ENCODE measurements at regions not wholly inside any gene's neighbourhood (a gene's known extent, or its start where the extent isn't known, plus 50 kb on each side); places are given as distances from the start of the nearest gene placed in this dataset.

- H2BK12ac ChIP-seq (ENCODE audit: low read depth, low read length) = no peak overlapping the region
- H3K27me3 ChIP-seq (replicated peaks in 1 of 4; ENCODE audit: control insufficient read depth in 3 of 4, extremely low read depth in 1 of 4, insufficient read depth in 3 of 4, low read length in 3 of 4) = no peaks in the 10 kb centered on the region
- H2AK5ac ChIP-seq (ENCODE audit: low read depth, low read length) = no peak overlapping the region
- H2BK5ac ChIP-seq (ENCODE audit: low read depth, low read length) = no peak overlapping the region
- no peak overlapping the region for H2BK120ac ChIP-seq (replicated peaks; ENCODE audit: low read depth, low read length)
- H3K27ac ChIP-seq (ENCODE audit: low read depth, low read length) = no peak overlapping the region
- peak overlapping the region; percentile 29 to 48; a peak in 1 of 4 replicates for H3K4me2 ChIP-seq (ENCODE audit: insufficient read depth in 1 of 2, low read depth in 2 of 2, low read length in 2 of 2)
- H3K56ac ChIP-seq (replicated peaks; ENCODE audit: insufficient read length, low read depth, low read length) = no peak overlapping the region
- no peaks in the 10 kb centered on the region for H3K36me3 ChIP-seq (ENCODE audit: control insufficient read depth in 2 of 4, insufficient read depth in 4 of 4, low read length in 3 of 4)
- no peaks in the 10 kb centered on the region for H3K23me2 ChIP-seq (ENCODE audit: low read depth, low read length)
- no peak overlapping the region for H4K91ac ChIP-seq (replicated peaks; ENCODE audit: insufficient read length, low read length)
- H4K20me1 ChIP-seq (replicated peaks in 1 of 2; ENCODE audit: control insufficient read depth in 1 of 2, insufficient read depth in 2 of 2, low read length in 2 of 2) = no peaks in the 10 kb centered on the region
- no peak overlapping the region for H3K9ac ChIP-seq (replicated peaks in 1 of 4; ENCODE audit: extremely low read depth in 1 of 4, low read depth in 3 of 4, low read length in 3 of 4)
- H3K79me2 ChIP-seq (ENCODE audit: control insufficient read depth in 1 of 2, insufficient read depth in 2 of 2, low read length in 2 of 2) = no peaks in the 10 kb centered on the region
- WGBS, 2 experiments (ENCODE audit: extremely low coverage in 1 of 2, insufficient coverage in 1 of 2, insufficient read length in 1 of 2, insufficient replicate concordance in 2 of 2, low coverage in 1 of 2, low lambda C conversion rate in 2 of 2, missing lambda C conversion rate in 1 of 2) = 70% methylated on average over 5 of the region's 5 CpGs; no CpG with 5 or more reads in 1 of the 2 experiments
- no peak overlapping the region for H3K4ac ChIP-seq (replicated peaks; ENCODE audit: insufficient read length, low read depth, low read length)
- H3K18ac ChIP-seq (ENCODE audit: extremely low read depth, low read length) = no peak overlapping the region
- ChIA-PET POLR2A (ENCODE audit: partially characterized antibody) (no interaction called here), CTCF (ENCODE audit: partially characterized antibody) (no interaction called here)
- H4K8ac ChIP-seq (ENCODE audit: extremely low read depth, insufficient read depth, low read length) = no peak overlapping the region
- no peaks in the 10 kb centered on the region for H3K79me1 ChIP-seq (ENCODE audit: low read depth, low read length)
- peaks cover 6 to 20% (median 9%) of the 10 kb centered on the region in 4 experiments; a peak in 6 of 7 replicates for H3K4me1 ChIP-seq (replicated peaks in 1 of 4; ENCODE audit: control insufficient read depth in 3 of 4, insufficient read depth in 4 of 4, low read length in 3 of 4)
- no peak overlapping the region; a peak in 1 of 8 replicates for H3K4me3 ChIP-seq (ENCODE audit: extremely low read depth in 1 of 4, insufficient read depth in 2 of 4, low read depth in 3 of 4, low read length in 4 of 4)
- H2BK15ac ChIP-seq (ENCODE audit: low read length) = no peak overlapping the region
- H3K9me3 ChIP-seq (ENCODE audit: insufficient read depth in 2 of 2, low read depth in 1 of 2, low read length in 1 of 2) = no peaks in the 10 kb centered on the region
- H2BK20ac ChIP-seq (ENCODE audit: low read length) = no peak overlapping the region
- H3K23ac ChIP-seq (ENCODE audit: insufficient read length) = no peak overlapping the region
- H4K5ac ChIP-seq (ENCODE audit: insufficient read length, low read depth, low read length) = no peak overlapping the region
- H2AFZ ChIP-seq (ENCODE audit: low read length) = no peak overlapping the region
- FAIRE-seq (no peak), DNase-seq (ENCODE audit: low read depth in 1 of 2, low spot score in 2 of 2) (no peak)
- H3K14ac ChIP-seq (ENCODE audit: insufficient read length) = no peak overlapping the region
- no peak for TF ChIP-seq JUN (IDR thresholded peaks at IDR 0.05; ENCODE audit: low read depth, low read length)
- TF ChIP-seq BCL11A (IDR thresholded peaks at IDR 0.05; ENCODE audit: low read depth in 2 of 2, low read length in 2 of 2) = no peak
- TF ChIP-seq RFX5 (IDR thresholded peaks at IDR 0.05; ENCODE audit: borderline replicate concordance, low read depth, low read length) = no peak
- TF ChIP-seq BACH1 (IDR thresholded peaks at IDR 0.05; ENCODE audit: low read length) = no peak
- no peak for TF ChIP-seq RXRA (IDR thresholded peaks at IDR 0.05; ENCODE audit: insufficient read depth, low read depth, low read length)
- TF ChIP-seq MAX (IDR thresholded peaks at IDR 0.05) = no peak
- no peak for TF ChIP-seq TEAD4 (IDR thresholded peaks at IDR 0.05; ENCODE audit: low read depth, low read length)
- TF ChIP-seq SAP30 (IDR thresholded peaks at IDR 0.05; ENCODE audit: insufficient read depth, insufficient replicate concordance, low read length) = no peak
- no peak for TF ChIP-seq EP300 (IDR thresholded peaks at IDR 0.05; ENCODE audit: borderline replicate concordance in 1 of 2, low read depth in 2 of 2, low read length in 2 of 2)
- no peak for TF ChIP-seq RNF2 (IDR thresholded peaks at IDR 0.05; ENCODE audit: borderline replicate concordance, low read depth, low read length, missing control alignments, poor library complexity, severe bottlenecking)
- no peak for TF ChIP-seq ATF2 (IDR thresholded peaks at IDR 0.05; ENCODE audit: low read length)
- no peak for TF ChIP-seq NANOG (IDR thresholded peaks at IDR 0.05; ENCODE audit: insufficient read depth, low read depth, low read length, poor library complexity, severe bottlenecking)
Observed at GRCh38 chr3:66610562-66610909, 109.7 kb upstream of the LRIG1 start.

Measured in H1 (cell line).